Epithelial cell of proximal tubule (primary cell): ENCODE measurements at regions not wholly inside any gene's neighbourhood (a gene's known extent, or its start where the extent isn't known, plus 50 kb on each side); places are given as distances from the start of the nearest gene placed in this dataset.

Experiments
- DNase-seq: peaks from one replicate; pipeline ENCODE4 v3.0.0-alpha.2; 2011; ENCODE audit warnings: low read depth
- H3K4me3 ChIP-seq: 2 replicates; pipeline ENCODE4 v1.5.1; 2011; ENCODE audit warnings: low read depth, mild to moderate bottlenecking, low read length
- CTCF ChIP-seq: conservative IDR thresholded peaks from 2 replicates; pipeline ENCODE4 v1.5.1; 2012; ENCODE audit warnings: low read depth, mild to moderate bottlenecking, low read length

DNA sequence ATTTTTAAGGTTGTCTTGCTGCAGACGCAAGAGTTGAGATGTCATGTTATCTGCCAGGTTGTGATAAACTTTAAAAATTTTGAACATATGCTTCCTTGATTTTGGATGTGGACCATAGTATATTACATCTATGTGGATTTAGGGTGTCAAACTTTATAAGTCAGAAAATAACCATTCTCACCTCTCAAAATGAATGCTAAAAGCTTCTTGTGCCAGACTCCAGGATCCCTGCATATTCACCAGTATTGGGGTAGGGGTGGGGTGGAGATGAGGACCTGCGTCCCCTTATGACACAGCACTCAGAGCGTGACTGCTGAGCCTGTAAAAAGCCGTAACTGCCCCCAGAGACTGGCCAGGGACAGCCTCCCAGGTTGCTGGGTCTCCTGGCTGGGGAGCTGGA, 524.4 kb downstream of the LMO7 start:
- no peak for DNase-seq
- no peak for TF ChIP-seq CTCF
- no peak overlapping the region for H3K4me3 ChIP-seq

GRCh38 chr13:76157926-76158325, 521.8 kb downstream of the LMO7 start:
- no peak for DNase-seq
- no peak overlapping the region for H3K4me3 ChIP-seq
- TF ChIP-seq CTCF: no peak

GRCh38 chr13:76153239-76153638, 517.1 kb downstream of the LMO7 start:
- TF ChIP-seq CTCF: no peak
- no peak for DNase-seq
- no peak overlapping the region for H3K4me3 ChIP-seq

GRCh38 chr13:76148926-76149325, 512.8 kb downstream of the LMO7 start:
- no peak for TF ChIP-seq CTCF
- no peak for DNase-seq
- H3K4me3 ChIP-seq: no peak overlapping the region

- TF ChIP-seq CTCF: no peak
- H3K4me3 ChIP-seq: no peak overlapping the region
- DNase-seq: no peak
These were observed 512.2 kb downstream of the LMO7 start for GRCh38 chr13:76148374-76148773.

- no peak for DNase-seq
- no peak overlapping the region for H3K4me3 ChIP-seq
- TF ChIP-seq CTCF: no peak
These were observed 496.4 kb downstream of the LMO7 start for GRCh38 chr13:76132532-76132931.

DNA sequence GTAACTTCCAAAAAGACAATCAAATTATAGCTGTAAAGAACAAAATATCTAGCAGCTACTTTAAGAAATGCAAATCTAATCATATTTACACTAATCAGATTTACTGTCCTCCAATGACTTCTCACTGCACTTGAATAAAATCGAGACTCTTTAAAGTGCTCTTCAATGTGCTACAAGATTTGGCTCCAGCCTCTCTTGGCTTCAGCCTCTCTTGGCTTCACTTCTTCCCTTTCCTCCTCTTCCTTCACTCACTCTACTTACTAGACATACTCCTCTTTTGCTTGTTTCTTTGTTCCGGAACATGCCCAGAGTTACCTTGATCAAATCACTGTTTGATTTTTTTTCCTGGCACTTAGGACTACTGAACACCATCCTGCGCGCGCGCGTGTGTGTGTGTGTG, 495.4 kb downstream of the LMO7 start:
- H3K4me3 ChIP-seq: no peak overlapping the region
- DNase-seq: no peak
- TF ChIP-seq CTCF: no peak
